ENCODE measurements at regions not wholly inside any gene's neighbourhood (a gene's known extent, or its start where the extent isn't known, plus 50 kb on each side); places are given as distances from the start of the nearest gene placed in this dataset.
"Not testable (repeated sequence)": the region's sequence is repeated elsewhere in the genome, so short reads cannot be mapped to it uniquely, and the experiment has no call there.

- no peak for DNase-seq
Observed at GRCh38 chr16:22659933-22660332, 149.2 kb downstream of the NPIPB5 start.

- no peak for DNase-seq
Observed at GRCh38 chr16:22660441-22661160, 149.9 kb downstream of the NPIPB5 start.

- DNase-seq = no peak
Observed at GRCh38 chr16:22661161-22661647, 150.5 kb downstream of the NPIPB5 start.

GRCh38 chr16:22662958-22663357 lies 151.0 kb upstream of the HS3ST2 start:
- not testable (repeated sequence) for DNase-seq

GRCh38 chr16:22663389-22664064 lies 150.4 kb upstream of the HS3ST2 start:
- no peak for DNase-seq

- DNase-seq = no peak
Observed at GRCh38 chr16:22664132-22664531, 149.8 kb upstream of the HS3ST2 start.

- no peak for DNase-seq
Observed at GRCh38 chr16:22664561-22664997, 149.4 kb upstream of the HS3ST2 start.

- no peak for DNase-seq
Observed at GRCh38 chr16:22665048-22665797, 148.7 kb upstream of the HS3ST2 start.

- DNase-seq = no peak
Observed at GRCh38 chr16:22665803-22666202, 148.2 kb upstream of the HS3ST2 start.

GRCh38 chr16:22668318-22668717 lies 145.6 kb upstream of the HS3ST2 start:
- no peak for DNase-seq

GRCh38 chr16:22670044-22670536 lies 143.9 kb upstream of the HS3ST2 start:
- DNase-seq = no peak

- no peak for DNase-seq
Observed at GRCh38 chr16:22670551-22671041, 143.4 kb upstream of the HS3ST2 start.

GRCh38 chr16:22671301-22672076 lies 142.5 kb upstream of the HS3ST2 start:
- no peak for DNase-seq

- DNase-seq = no peak
Observed at GRCh38 chr16:22672830-22673210, 141.1 kb upstream of the HS3ST2 start.

GRCh38 chr16:22673421-22673831 lies 140.5 kb upstream of the HS3ST2 start:
- DNase-seq = no peak

GRCh38 chr16:22674832-22675191 lies 139.2 kb upstream of the HS3ST2 start:
- no peak for DNase-seq

- DNase-seq = no peak
Observed at GRCh38 chr16:22675745-22676540, 138.0 kb upstream of the HS3ST2 start.

- DNase-seq = no peak
Observed at GRCh38 chr16:22677024-22677830, 136.7 kb upstream of the HS3ST2 start.

GRCh38 chr16:22678311-22678710 lies 135.7 kb upstream of the HS3ST2 start:
- no peak for DNase-seq

GRCh38 chr16:22681554-22682291 lies 132.2 kb upstream of the HS3ST2 start:
- no peak for DNase-seq
